NK-92 (cell line): ENCODE measurements at regions not wholly inside any gene's neighbourhood (a gene's known extent, or its start where the extent isn't known, plus 50 kb on each side); places are given as distances from the start of the nearest gene placed in this dataset.
"Not testable (repeated sequence)": the region's sequence is repeated elsewhere in the genome, so short reads cannot be mapped to it uniquely, and the experiment has no call there.

Source experiments
- DNase-seq: peaks from one replicate; lab custom pipeline; 2025; ENCODE audit not compliant: unreplicated experiment; lab: John Stamatoyannopoulos, UW

- no peak for DNase-seq
Measured at GRCh38 chr4:3878678-3879077, 112.5 kb downstream of the ADRA2C start.

- DNase-seq = no peak
Measured at GRCh38 chr4:3879681-3880614, 113.8 kb downstream of the ADRA2C start.

- no peak for DNase-seq
Measured at GRCh38 chr4:3880615-3881120, 114.5 kb downstream of the ADRA2C start.

- not testable (repeated sequence) for DNase-seq
Measured at GRCh38 chr4:3882316-3882885, 116.2 kb downstream of the ADRA2C start.

- DNase-seq = not testable (repeated sequence)
Measured at GRCh38 chr4:3884261-3884660, 118.1 kb downstream of the ADRA2C start.

DNA sequence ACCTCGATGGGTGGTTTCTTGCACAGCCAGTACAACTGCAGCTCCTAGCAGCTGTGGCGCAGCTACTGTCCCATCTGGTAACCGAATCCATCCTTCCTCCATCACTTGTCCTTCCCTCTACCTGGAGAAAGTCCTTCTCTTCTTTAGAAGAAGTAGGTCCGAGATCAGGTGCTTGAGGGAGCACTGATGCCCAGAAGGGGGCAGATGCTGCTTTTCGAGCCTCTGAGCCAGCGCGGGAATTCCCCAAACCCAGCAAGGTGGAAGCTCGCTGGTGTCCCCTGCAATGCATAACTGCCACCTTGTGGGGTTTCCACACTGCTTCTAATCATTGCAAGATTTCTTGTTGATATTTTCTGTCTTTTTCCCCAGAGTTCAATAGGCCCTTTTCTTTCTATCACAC is 127.4 kb downstream of the ADRA2C start:
- DNase-seq = not testable (repeated sequence)

- DNase-seq = not testable (repeated sequence)
Measured at GRCh38 chr4:3894086-3894959, 128.1 kb downstream of the ADRA2C start.

DNA sequence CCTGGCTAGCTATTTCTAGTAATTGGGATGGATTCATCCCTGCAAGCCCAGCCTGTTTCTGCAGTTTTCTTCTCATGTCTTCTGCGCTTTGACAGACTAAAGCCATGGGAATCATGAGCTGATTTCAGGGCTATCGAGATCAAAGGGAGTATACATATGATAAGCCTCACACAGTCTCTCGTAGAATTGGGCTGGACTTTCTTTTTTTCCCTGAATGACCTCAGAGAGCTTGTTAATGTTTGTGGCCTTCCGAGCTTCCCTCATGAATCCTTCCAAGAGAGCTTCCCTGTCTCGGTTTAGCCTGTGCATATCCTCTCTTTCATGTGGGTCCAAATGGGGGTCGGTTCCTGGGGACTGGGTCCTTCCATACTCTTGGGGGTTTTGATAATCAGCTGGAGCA is 130.3 kb downstream of the ADRA2C start:
- no peak for DNase-seq

DNA sequence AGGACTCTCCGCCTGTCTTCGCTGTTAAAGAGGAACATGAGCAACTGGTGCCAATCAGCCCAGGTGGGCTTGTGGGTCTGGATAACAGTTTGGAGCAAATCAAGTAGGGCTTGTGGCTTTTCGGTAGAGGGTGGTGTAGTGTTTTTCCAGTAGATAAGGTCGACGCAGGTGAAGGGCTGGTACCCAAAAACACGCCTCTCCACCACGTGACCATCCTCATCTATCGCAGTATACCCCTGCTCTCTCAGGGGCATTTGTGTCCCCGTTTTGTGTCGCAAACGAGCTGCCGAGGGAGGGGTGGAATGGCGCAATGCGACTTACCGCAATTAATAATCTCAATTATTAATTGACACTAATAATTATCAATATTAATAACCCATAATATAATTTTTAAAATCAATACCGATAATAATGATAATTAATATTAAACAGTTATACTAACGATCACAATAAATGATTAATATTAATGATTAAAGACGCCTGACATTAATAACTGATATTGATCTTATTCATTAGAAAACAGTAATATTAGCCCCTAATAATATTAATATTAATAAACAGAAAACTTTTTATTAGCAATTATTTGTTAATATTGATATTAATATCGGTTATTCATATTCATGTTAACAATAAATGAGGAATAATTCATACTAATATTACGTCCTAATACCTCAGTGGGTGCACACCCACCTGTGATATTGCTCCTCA is 130.8 kb downstream of the ADRA2C start:
- not testable (repeated sequence) for DNase-seq

DNA sequence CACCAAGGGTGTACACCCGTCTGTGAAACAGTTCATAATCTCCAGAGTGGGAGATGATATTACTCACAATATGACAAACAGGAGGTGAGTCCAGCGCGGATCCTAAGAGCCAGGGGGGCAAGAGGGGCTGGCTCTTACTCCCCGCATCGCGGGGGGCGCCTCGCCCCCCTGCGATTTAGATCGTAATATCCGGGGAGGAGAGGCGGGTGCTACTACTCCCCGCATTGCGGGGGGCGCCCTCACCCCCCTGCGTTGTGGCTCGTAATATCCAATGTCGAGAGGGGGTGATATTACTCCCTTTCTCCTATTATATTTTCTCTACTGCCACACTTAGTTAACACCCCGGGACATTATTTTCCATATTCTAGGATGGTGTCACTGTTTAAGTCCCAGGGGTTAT is 131.9 kb downstream of the ADRA2C start:
- no peak for DNase-seq

DNA sequence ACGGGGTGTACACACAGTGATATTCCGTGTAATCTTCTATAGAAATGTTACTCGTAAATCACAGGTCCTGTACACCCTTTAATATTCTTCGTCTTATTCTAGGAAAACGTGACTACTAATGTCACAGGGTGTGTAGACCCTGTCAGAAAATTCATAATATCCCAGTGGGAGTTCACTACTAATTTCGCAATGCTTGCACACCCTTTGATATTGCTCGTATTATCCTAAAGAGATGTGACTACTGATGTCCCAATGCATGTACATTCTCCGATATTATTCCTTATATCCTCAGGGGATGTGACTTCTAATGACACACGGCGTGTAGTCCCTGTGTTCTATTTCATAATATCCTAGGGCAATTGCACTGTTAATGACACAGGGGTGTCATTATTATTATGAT is 132.7 kb downstream of the ADRA2C start:
- not testable (repeated sequence) for DNase-seq

DNA sequence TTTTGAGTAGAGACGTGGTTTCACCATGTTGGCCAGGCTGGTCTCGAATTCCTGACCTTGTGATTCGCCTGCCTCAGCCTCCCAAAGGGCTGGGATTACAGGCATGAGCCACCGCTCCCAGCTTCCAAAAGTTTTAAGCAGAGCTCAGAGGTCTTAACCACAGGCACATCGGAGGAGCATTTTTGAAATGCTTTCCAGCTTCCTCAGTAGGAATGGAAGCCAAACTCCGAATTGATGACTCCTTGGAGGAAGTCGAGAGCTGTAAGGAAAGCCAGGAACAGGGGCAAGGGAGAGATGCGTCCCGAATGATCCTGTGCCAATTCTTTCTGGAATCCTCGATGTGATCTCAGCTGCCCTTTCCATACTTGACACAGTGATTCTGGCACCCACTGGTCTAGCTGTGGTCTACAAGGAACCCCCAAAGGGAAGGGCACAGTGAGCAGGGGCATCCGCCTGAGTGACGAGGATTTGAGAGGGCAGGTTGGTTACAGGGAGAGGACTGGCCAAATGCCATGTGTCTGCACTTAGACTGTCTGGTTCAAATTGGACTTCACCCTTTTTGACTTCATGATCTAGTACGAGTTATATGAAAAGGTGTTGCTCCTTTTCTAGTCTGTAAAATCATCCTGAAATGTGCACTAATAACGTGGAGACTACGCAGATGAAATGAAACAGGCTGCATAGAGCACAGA is 138.2 kb downstream of the ADRA2C start:
- DNase-seq = not testable (repeated sequence)

DNA sequence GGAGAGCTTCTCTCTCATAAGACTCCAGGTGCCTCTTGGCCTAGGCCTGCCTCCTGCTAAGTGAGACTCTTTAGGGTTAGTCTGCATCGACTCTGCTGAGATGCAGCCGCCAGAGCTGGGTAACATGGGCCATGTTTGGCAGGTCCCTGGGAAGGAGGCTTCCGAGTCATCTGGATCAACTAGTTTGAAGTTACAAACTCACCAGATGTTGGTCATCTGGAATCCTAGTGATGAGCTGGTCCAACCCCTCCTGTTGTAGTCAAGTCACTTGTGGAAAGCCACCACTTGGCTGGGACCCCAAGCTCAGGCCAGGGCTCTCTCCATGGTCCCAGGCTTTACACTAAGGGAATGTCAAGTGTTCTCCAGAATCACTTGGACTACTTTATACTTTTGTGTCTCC is 143.4 kb downstream of the ADRA2C start:
- not testable (repeated sequence) for DNase-seq

DNA sequence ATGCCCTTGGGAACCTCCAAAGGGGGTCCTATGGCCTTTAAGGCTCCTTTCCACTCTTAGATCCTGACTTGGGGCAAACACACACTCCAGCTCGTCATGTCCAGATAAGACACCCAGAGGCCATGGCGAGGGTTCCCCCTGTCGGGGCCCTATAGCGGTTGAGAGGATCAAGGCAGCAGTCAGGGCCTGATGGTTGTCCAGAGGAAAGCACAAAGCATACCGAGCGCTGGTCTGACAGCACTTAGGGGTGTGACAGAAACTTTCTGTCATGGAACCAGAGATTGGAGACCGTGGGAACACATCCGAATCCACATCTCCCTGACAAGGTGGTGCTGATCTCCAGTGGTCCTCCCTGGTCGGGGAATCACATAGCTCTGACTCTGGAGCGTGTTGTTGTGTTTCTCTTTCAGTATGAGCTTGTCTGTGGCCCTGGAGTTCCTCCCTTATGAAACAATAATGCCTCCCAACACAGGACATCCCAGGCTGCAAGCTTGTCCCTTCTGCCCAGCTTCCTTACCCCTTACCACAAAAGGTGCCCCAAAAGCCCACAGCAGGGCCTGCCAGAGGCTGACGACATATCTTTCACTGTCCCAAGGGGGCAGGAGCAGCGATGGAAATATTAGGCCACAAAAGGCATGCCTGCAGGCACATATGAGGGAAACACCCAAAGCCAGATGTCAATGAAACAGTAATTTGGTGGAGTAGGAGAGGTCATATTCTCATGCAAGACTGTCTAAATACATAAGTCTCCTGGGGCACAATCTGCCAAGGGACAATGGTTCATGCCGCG is 144.2 kb downstream of the ADRA2C start:
- DNase-seq = not testable (repeated sequence)

- no peak for DNase-seq
Measured at GRCh38 chr4:3911252-3911856, 145.2 kb downstream of the ADRA2C start.

- not testable (repeated sequence) for DNase-seq
Measured at GRCh38 chr4:3914511-3914910, 148.3 kb downstream of the ADRA2C start.

DNA sequence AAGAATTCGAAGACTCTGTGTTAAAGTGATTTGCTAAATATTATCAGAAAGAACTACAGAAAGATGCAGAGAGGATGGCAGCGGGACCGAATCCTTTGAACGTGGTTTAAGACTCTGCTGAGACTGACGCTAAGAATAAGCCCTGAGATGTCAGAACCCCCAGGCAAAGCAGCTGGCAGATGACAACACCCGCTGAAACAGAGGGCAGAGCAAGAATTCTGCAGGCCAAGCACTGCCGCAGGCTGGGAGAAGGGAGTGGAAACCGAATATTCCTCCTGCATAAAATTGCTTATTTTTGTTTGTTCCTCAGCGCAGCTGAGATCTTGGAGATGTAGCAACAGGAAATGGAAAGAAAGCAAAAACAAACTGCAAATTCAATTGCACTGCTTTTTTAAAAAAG is 153.3 kb downstream of the ADRA2C start:
- not testable (repeated sequence) for DNase-seq

- not testable (repeated sequence) for DNase-seq
Measured at GRCh38 chr4:3921902-3922301, 155.7 kb downstream of the ADRA2C start.

DNA sequence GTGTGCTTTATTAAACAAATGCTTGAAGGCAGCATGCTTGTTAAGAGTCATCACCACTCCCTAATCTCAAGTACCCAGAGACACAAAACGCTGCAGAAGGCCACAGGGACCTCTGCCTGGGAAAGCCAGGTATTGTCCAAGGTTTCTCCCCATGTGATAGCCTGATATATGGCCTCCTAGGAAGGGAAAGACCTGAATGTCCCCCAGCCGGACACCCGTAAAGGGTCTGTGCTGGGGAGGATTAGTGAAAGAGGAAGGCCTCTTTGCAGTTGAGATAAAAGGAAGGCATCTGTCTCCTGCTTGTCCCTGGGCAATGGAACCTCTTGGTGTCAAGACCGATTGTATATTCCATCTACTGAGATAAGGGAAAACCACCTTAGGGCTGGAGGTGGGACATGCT is 159.7 kb downstream of the ADRA2C start:
- DNase-seq = not testable (repeated sequence)
